ENCODE measurements at regions not wholly inside any gene's neighbourhood (a gene's known extent, or its start where the extent isn't known, plus 50 kb on each side); places are given as distances from the start of the nearest gene placed in this dataset.

DNA sequence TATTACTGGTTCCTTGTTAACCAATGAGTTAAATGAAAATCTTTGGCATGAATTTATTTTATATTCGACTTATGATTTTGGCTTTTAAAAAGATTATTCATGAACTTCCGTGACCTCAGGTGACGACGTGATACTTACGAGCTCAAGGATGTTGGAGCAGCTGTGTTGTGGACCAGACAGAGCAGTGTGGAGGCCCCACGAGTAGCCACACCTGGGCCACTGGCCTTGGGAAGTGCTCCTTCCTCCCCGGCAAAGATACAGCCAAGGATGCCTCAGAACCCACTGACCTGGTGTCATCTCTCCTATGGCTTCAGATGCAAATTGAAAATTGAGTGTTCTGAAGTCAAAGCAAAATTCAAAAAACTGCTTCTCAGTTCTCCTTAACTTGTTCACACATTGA is 147.5 kb upstream of the PPP2R2D start:
- no peak for DNase-seq (ENCODE audit: low read depth)

GRCh38 chr10:131755200-131755599 is 145.6 kb upstream of the PPP2R2D start:
- no peak for DNase-seq (ENCODE audit: low read depth)

DNA sequence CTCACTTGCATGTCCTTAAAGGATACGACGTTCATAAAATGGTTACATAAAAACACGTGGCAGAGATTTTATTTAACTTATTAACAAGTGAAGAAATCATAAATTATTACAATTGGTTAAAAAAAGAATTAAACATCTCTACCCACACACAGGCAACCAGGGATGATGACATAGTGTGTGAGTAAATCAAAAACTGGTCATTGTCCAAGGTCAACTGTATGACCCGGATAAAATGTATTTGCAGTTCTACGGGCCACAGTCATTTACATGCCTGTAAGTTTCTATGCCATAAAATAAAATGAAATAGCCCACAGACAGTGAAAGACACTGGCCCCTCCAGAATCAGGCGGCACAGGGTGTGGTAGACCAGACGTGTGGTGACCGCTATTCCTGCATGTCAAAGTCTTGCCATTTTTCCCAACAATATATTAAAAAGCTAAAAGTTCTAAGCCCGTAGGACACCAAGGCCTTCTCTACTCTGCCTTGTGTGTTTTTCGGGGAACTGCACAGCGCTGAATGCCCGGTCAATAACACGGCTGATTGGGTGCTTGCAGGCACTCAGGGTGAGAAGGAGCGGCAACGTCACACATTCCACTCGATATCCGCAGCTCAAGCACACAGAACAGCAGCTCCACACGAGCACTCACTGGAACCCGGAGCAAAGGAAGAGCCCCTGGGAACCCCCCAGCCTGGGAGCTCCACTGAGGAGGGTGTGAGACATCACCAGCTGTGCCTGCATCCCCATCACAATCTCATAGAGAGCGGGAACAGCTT is 143.3 kb upstream of the PPP2R2D start:
- no peak for DNase-seq (ENCODE audit: low read depth)

- DNase-seq (ENCODE audit: low read depth), result no peak
Measured at GRCh38 chr10:131758062-131758938, 142.5 kb upstream of the PPP2R2D start.

- no peak for DNase-seq (ENCODE audit: low read depth)
Measured at GRCh38 chr10:131758939-131759301, 141.9 kb upstream of the PPP2R2D start.

GRCh38 chr10:131759347-131759746 is 141.5 kb upstream of the PPP2R2D start:
- DNase-seq (ENCODE audit: low read depth), result no peak

DNA sequence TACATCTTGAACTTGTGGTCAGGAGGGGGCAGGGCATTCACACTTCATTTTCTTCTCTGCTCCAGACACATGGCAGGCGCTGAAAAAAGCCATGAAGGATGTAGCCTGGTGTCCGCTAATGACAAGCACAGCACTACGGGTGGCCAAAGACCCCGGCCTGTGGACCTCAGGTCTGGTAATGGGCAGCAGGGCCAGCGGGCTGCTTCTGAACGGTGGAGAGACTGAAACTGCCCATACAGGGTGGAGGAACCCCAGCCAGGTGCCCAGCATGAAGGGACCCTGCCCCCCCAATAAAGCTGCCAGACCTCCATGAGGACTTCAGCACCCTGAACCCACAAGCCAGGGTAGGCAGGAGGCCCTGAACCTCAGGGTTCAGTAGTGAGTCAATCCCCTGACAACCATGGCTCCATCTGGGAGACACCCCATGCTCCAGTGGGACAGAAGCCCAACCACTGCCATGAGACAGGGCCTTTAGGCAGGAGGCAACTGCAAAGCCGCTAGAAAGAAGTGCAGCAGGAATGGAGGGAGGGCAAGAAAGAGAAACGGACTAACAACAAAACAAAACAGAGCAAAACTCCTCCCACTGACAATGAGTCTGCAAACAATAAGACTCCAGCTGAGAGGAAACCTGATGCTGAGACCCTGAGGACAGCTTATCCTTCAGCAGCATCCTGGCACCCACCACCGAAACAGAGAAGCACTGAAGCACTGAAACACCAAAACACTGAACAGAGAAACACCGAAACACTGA is 140.2 kb upstream of the PPP2R2D start:
- DNase-seq (ENCODE audit: low read depth), result no peak

DNA sequence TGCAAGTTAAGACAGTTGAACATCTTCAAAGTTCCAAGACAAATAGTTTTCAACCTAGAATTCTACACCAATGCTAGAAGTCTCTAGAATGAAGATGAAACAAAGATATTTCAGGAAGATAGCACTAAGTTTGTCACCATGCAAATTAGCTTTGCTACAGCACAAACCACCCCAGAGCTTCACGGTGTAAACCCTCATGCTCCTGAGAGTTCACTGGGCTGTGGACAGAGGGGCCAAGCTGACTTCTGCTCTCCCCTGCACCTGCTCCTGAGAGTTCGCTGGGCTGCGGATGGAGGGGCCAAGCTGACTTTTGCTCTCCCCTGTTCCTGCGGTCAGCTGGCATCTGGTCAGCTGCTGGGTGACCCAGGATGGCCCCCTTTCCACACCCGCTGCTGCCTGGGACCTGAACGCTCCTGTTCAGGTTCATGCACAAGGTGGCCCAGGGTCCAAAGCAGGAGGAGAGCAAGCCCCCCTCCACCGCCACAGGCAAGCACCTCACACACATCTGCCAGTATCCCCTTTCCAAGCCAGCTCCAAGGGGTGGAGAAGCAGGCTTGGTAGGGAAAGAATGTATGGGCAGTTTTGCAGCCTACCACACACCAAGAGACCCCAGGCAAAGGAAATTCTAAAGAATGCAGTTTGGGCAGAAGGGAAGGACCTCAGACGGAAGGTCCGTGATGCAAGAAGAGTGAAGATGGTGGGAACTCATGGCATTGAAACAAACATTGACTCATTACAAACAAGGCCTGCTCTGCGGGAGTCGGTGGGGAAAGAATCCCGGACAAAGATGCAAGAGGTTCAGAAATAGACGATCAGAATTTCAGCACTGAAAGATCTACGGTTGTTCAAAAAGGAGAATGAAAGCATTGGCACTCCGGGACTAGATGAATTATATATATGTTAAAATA is 137.8 kb upstream of the PPP2R2D start:
- no peak for DNase-seq (ENCODE audit: low read depth)

DNA sequence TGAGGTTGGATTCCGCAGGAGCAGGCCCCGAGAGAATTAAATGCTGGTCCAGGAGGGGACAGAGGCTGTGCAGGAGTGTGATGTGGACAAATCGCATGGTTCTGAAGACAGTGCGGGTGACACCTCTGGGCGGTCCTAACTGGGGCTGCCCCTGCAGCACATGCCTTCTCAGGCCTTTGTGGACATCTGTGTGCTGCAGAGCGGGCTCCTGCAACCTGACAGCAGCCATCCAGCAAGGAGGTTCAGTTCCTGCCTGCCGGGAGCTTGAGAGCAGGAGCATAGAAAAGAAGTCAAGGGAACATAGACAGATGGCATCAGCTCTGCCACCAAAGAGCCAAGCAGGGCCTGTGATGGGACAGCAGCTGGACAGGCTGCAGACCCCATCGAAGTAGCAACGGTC is 135.9 kb upstream of the PPP2R2D start:
- DNase-seq (ENCODE audit: low read depth), result no peak

- DNase-seq (ENCODE audit: low read depth), result no peak
Measured at GRCh38 chr10:131766096-131766495, 134.7 kb upstream of the PPP2R2D start.

DNA sequence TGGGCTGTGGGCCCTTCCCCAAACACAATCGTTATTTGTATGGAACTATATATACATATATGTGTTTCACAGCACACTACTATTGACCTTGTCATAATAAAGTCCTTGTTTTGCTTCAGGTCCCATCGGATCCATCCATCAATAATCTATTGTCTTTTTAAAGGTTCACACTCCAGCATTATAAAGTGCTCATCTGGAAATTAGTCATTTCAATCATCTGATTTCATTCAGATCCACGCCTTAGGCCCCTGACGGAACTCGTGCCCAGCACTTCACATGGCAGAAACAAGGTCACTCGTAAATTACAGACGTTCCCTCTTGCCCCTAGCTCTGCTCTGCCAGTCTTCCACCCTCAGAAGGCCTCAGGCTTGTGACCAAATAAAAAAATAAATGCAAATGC is 133.1 kb upstream of the PPP2R2D start:
- no peak for DNase-seq (ENCODE audit: low read depth)

DNA sequence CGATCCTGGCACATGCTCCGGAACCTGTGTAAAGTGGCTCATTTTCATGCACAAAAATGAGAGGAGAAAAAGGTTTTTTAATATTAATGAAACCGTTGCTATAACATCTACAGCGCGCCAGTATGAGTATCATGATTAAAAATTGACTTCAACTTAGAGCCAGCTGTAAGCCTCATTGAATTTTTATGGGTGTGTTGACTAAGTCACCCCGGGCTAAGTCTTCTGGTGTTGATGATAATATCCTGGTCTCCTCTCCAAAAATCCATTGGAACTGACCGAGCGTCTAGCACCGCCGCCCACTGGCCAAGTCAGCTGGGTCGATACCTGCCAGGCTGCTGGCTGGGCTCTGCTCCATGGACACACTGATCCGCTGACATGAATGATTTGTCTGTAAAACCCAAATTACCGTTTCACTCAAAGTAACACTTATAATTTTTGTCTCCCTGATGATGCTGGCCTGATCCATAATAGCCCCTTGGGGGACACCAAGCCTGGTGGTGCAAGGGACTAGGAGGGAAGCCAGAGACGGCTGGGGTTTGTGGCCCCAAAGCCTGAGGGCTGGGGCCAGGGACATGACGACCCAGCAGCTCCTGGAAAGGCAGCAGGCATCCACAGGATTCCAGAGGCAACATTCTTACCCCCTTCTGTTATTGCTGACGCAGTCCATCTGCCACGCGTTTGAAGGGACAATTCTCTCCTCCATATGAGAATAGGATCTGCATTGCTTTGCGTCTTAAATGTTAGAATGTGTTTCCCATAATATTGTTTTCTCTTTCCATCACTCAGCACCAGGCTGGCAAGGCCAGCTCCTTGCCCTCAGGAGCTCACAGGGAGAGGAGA is 131.0 kb upstream of the PPP2R2D start:
- DNase-seq (ENCODE audit: low read depth), result no peak

- no peak for DNase-seq (ENCODE audit: low read depth)
Measured at GRCh38 chr10:131770946-131771633, 129.7 kb upstream of the PPP2R2D start.

- DNase-seq (ENCODE audit: low read depth), result no peak
Measured at GRCh38 chr10:131771634-131772358, 129.0 kb upstream of the PPP2R2D start.

DNA sequence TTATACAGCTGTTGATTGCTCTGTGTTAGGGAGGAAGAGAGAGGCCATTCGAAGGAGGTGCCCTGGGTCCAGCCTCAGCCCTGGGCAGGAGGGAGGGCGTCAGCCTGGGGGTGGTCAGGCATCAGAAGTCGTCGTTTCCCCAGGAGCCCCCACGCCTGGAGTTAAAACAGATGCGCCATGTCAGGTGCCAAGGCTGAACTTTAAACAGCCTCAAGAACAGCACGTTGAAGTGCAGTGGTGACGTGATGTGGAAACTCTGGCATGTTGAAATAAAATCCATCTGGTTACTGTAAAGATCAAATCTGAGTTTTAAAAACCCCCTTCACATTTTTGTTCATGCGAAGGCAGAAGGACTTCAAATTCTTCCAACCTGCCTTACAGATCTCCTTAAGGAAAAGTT is 128.4 kb upstream of the PPP2R2D start:
- no peak for DNase-seq (ENCODE audit: low read depth)

DNA sequence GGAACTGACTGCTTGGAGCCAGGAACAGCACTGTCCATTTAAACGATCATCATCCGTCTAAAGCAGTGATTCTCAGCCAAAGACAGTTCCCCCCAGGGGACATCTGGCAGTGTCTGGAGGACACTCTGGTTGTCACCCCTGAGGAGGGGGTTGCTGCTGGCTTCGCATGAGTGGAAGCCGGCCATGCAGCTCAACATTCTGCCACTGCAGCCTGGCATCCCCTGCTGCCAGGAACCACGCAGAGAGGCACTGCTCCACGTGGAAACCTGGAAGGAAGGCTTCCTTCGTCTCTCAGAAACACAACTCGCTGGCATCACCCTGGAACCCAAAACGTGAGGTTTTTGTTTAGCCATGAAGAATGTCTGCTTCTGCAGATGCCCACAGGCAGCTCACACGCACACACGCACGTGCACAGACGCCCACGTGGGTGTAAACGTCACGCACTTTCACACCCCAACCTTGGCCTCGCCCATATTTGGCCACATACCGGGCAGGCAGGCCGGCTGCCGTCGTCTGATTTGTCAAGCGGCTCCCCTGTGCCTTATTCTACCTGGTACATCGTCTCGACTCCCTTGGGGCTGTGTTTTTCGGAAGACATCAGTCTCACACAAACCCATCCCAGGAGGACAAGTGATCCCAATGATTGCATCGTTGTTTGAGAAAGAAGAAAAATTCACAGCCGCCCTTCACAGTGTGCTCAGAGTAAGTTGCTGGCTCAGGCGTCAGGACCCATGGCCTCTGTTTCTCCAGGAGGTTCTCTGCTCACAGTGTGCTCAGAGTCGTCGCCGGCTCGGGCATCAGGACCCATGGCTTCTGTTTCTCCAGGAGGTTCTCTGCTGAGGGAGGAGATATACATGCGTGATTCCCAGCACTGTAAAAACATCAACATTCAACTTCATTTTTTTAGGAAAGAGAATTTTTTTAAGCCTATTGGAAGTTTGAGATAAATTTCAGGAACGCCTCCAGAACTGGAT is 127.2 kb upstream of the PPP2R2D start:
- no peak for DNase-seq (ENCODE audit: low read depth)

GRCh38 chr10:131774681-131775085 is 126.1 kb upstream of the PPP2R2D start:
- DNase-seq (ENCODE audit: low read depth), result no peak

- DNase-seq (ENCODE audit: low read depth), result no peak
Measured at GRCh38 chr10:131775433-131775832, 125.4 kb upstream of the PPP2R2D start.

Measured in non-pigmented ciliary epithelial cell (primary cell).